H1 (cell line): ENCODE measurements at regions not wholly inside any gene's neighbourhood (a gene's known extent, or its start where the extent isn't known, plus 50 kb on each side); places are given as distances from the start of the nearest gene placed in this dataset.

ENCODE experiments used
- CTCF ChIA-PET: fragments of 300-600 bp; sonication (Branson Sonifier 250); formaldehyde crosslinking; loops from one replicate; lab custom pipeline; 2021; ENCODE audit not compliant: partially characterized antibody; lab: Charles Lee
- POLR2A ChIA-PET: fragments of 300-600 bp; sonication (Branson Sonifier 250); formaldehyde crosslinking; loops from one replicate; lab custom pipeline; 2021; ENCODE audit warnings: inconsistent platforms; ENCODE audit not compliant: partially characterized antibody; lab: Charles Lee
- DNase-seq, 2 experiments: peaks; one replicate each; pipeline versions ENCODE4 v3.0.0 to v3.0.0-alpha.2; 2010 to 2022; ENCODE audit warnings: low spot score in 2 of 2, low read depth in 1 of 2, mixed read lengths in 1 of 2
- FAIRE-seq: peaks from 2 replicates; lab custom pipeline; 2011; peaks lifted over from hg19 to GRCh38; lab: Jason Lieb, UNC
- H2AFZ ChIP-seq: 2 replicates; pipeline ENCODE4 v1.8.1; 2012; ENCODE audit warnings: low read length, inconsistent platforms
- H2AK5ac ChIP-seq: 2 replicates; pipeline ENCODE4 v1.6.1; 2013; ENCODE audit warnings: low read depth, low read length
- H2BK120ac ChIP-seq: replicated peaks from 2 replicates; pipeline ENCODE3; 2013; ENCODE audit warnings: low read depth, low read length, inconsistent platforms
- H2BK12ac ChIP-seq: 2 replicates; pipeline ENCODE4 v1.6.1; 2013; ENCODE audit warnings: low read depth, low read length
- H2BK15ac ChIP-seq: 2 replicates; pipeline ENCODE4 v1.6.1; 2013; ENCODE audit warnings: low read length
- H2BK20ac ChIP-seq: 2 replicates; pipeline ENCODE4 v1.6.1; 2013; ENCODE audit warnings: low read length
- H2BK5ac ChIP-seq: 2 replicates; pipeline ENCODE4 v1.6.1; 2013; ENCODE audit warnings: low read depth, low read length
- H3K14ac ChIP-seq: 2 replicates; pipeline ENCODE4 v1.6.1; 2013; ENCODE audit warnings: inconsistent platforms; ENCODE audit not compliant: insufficient read length
- H3K18ac ChIP-seq: 2 replicates; pipeline ENCODE4 v1.6.1; 2013; ENCODE audit warnings: low read length; ENCODE audit errors: extremely low read depth
- H3K23ac ChIP-seq: 2 replicates; pipeline ENCODE4 v1.6.1; 2013; ENCODE audit warnings: inconsistent platforms; ENCODE audit not compliant: insufficient read length
- H3K23me2 ChIP-seq: 2 replicates; pipeline ENCODE4 v1.6.1; 2013; ENCODE audit warnings: low read depth, low read length
- H3K27ac ChIP-seq: 2 replicates; pipeline ENCODE4 v1.6.1; 2011; ENCODE audit warnings: low read depth, low read length, inconsistent platforms
- H3K27me3 ChIP-seq, 4 experiments: replicated peaks in 1 of 4; 1 replicate in 1 of 4; 2 replicates in 3 of 4; pipeline versions ENCODE4 v1.6.1 to v1.8.1; 2011 to 2013; ENCODE audit warnings: low read length in 3 of 4, mild to moderate bottlenecking in 3 of 4, inconsistent platforms in 2 of 4, mixed read lengths in 2 of 4, moderate library complexity in 1 of 4; ENCODE audit not compliant: control insufficient read depth in 3 of 4, insufficient read depth in 3 of 4; ENCODE audit errors: extremely low read depth in 1 of 4
- H3K36me3 ChIP-seq, 4 experiments: 2 replicates each; pipeline versions ENCODE4 v1.6.1 to v1.8.1; 2011 to 2013; ENCODE audit warnings: mild to moderate bottlenecking in 4 of 4, low read length in 3 of 4, moderate library complexity in 2 of 4, control low read depth in 1 of 4, inconsistent platforms in 1 of 4; ENCODE audit not compliant: insufficient read depth in 4 of 4, control insufficient read depth in 2 of 4
- H3K4ac ChIP-seq: replicated peaks from 2 replicates; pipeline ENCODE3; 2013; ENCODE audit warnings: low read length, low read depth, mixed read lengths, inconsistent platforms; ENCODE audit not compliant: insufficient read length
- H3K4me1 ChIP-seq, 4 experiments: replicated peaks in 1 of 4; 1 replicate in 1 of 4; 2 replicates in 3 of 4; pipeline versions ENCODE4 v1.6.1 to v1.8.1; 2011 to 2013; ENCODE audit warnings: low read length in 3 of 4, inconsistent platforms in 2 of 4, mixed read lengths in 1 of 4; ENCODE audit not compliant: insufficient read depth in 4 of 4, control insufficient read depth in 3 of 4
- H3K4me2 ChIP-seq, 2 experiments: 2 replicates each; pipeline versions ENCODE4 v1.6.1 to v1.8.1; 2011 to 2013; ENCODE audit warnings: low read depth in 2 of 2, low read length in 2 of 2, control low read depth in 1 of 2, inconsistent platforms in 1 of 2, mild to moderate bottlenecking in 1 of 2; ENCODE audit not compliant: insufficient read depth in 1 of 2
- H3K4me3 ChIP-seq, 4 experiments: fragments of 200-600, 300-600 bp in 1 of 4; sonication (generic), shearing (Covaris generic), sonication (Bioruptor Twin) in 1 of 4; 2 replicates each; pipeline versions ENCODE4 v1.5.1 to v1.8.1; 2011 to 2016; ENCODE audit warnings: low read length in 4 of 4, low read depth in 3 of 4, control low read depth in 2 of 4, inconsistent platforms in 2 of 4, mild to moderate bottlenecking in 2 of 4, mixed read lengths in 1 of 4, moderate library complexity in 1 of 4; ENCODE audit not compliant: insufficient read depth in 2 of 4; ENCODE audit errors: extremely low read depth in 1 of 4
- H3K56ac ChIP-seq: replicated peaks from 2 replicates; pipeline ENCODE3; 2013; ENCODE audit warnings: low read depth, mild to moderate bottlenecking, mixed read lengths, low read length, inconsistent platforms; ENCODE audit not compliant: insufficient read length
- H3K79me1 ChIP-seq: 2 replicates; pipeline ENCODE4 v1.6.1; 2013; ENCODE audit warnings: low read depth, low read length, control low read depth
- H3K79me2 ChIP-seq, 2 experiments: 2 replicates each; pipeline versions ENCODE4 v1.6.1 to v1.8.1; 2012 to 2013; ENCODE audit warnings: low read length in 2 of 2, mild to moderate bottlenecking in 2 of 2, inconsistent platforms in 1 of 2; ENCODE audit not compliant: insufficient read depth in 2 of 2, control insufficient read depth in 1 of 2
- H3K9ac ChIP-seq, 4 experiments: replicated peaks in 1 of 4; 1 replicate in 1 of 4; 2 replicates in 3 of 4; pipeline versions ENCODE4 v1.6.1 to v1.8.1; 2011 to 2013; ENCODE audit warnings: low read depth in 3 of 4, low read length in 3 of 4, control low read depth in 2 of 4, mild to moderate bottlenecking in 2 of 4, moderate library complexity in 2 of 4, inconsistent platforms in 1 of 4; ENCODE audit errors: extremely low read depth in 1 of 4
- H3K9me3 ChIP-seq, 2 experiments: 2 replicates each; pipeline versions ENCODE4 v1.6.1 to v1.8.1; 2012 to 2013; ENCODE audit warnings: mild to moderate bottlenecking in 2 of 2, moderate library complexity in 2 of 2, control low read depth in 1 of 2, inconsistent platforms in 1 of 2, low read depth in 1 of 2, low read length in 1 of 2, mixed read lengths in 1 of 2; ENCODE audit not compliant: insufficient read depth in 2 of 2
- H4K20me1 ChIP-seq, 2 experiments: replicated peaks in 1 of 2; 2 replicates each; pipeline versions ENCODE3 to v1.8.1; 2011 to 2013; ENCODE audit warnings: inconsistent platforms in 2 of 2, low read length in 2 of 2, mild to moderate bottlenecking in 1 of 2; ENCODE audit not compliant: insufficient read depth in 2 of 2, control insufficient read depth in 1 of 2
- H4K5ac ChIP-seq: 2 replicates; pipeline ENCODE4 v1.6.1; 2013; ENCODE audit warnings: low read length, low read depth, mixed read lengths, inconsistent platforms; ENCODE audit not compliant: insufficient read length
- H4K8ac ChIP-seq: 2 replicates; pipeline ENCODE4 v1.8.0; 2013; ENCODE audit warnings: mild to moderate bottlenecking, moderate library complexity, low read length, inconsistent platforms; ENCODE audit not compliant: insufficient read depth; ENCODE audit errors: extremely low read depth
- H4K91ac ChIP-seq: replicated peaks from 2 replicates; pipeline ENCODE3; 2013; ENCODE audit warnings: low read length, mixed read lengths, inconsistent platforms; ENCODE audit not compliant: insufficient read length
- CBX8 ChIP-seq: fragments of 300-800, 300-1000 bp; sonication (generic); IDR thresholded peaks from 2 replicates; pipeline ENCODE4 v1.7.1; 2016; ENCODE audit warnings: low read depth, low read length, borderline replicate concordance
- CREB1 ChIP-seq: IDR thresholded peaks from 2 replicates; pipeline ENCODE4 v1.6.1; 2012; ENCODE audit warnings: inconsistent platforms
- GABPA ChIP-seq: IDR thresholded peaks from 2 replicates; pipeline ENCODE4 v1.6.1; 2011; ENCODE audit warnings: mild to moderate bottlenecking, low read length, moderate library complexity, borderline replicate concordance; ENCODE audit not compliant: insufficient read depth
- GTF2F1 ChIP-seq: IDR thresholded peaks from 2 replicates; pipeline ENCODE4 v1.6.1; 2012; ENCODE audit warnings: low read depth, low read length, improper control_type of control experiment, borderline replicate concordance
- JUN ChIP-seq: IDR thresholded peaks from 2 replicates; pipeline ENCODE4 v1.6.1; 2011; ENCODE audit warnings: low read depth, mild to moderate bottlenecking, improper control_type of control experiment, low read length
- NANOG ChIP-seq: IDR thresholded peaks from 2 replicates; pipeline ENCODE4 v1.6.1; 2011; ENCODE audit warnings: low read length, low read depth, mild to moderate bottlenecking, inconsistent platforms; ENCODE audit not compliant: insufficient read depth, poor library complexity, severe bottlenecking
- NRF1 ChIP-seq: IDR thresholded peaks from 2 replicates; pipeline ENCODE4 v1.6.1; 2011; ENCODE audit warnings: mild to moderate bottlenecking, low read depth, low read length, improper control_type of control experiment
- RFX5 ChIP-seq: IDR thresholded peaks from 2 replicates; pipeline ENCODE4 v1.6.1; 2011; ENCODE audit warnings: low read depth, low read length, improper control_type of control experiment, borderline replicate concordance
- SP1 ChIP-seq: IDR thresholded peaks from 2 replicates; pipeline ENCODE4 v1.6.1; 2011; ENCODE audit warnings: low read depth, low read length
- SP2 ChIP-seq: IDR thresholded peaks from 2 replicates; pipeline ENCODE4 v1.6.1; 2012; ENCODE audit warnings: mild to moderate bottlenecking, low read length, inconsistent platforms
- SP4 ChIP-seq: IDR thresholded peaks from 2 replicates; pipeline ENCODE4 v1.6.1; 2012; ENCODE audit warnings: low read length, inconsistent platforms
- TEAD4 ChIP-seq: IDR thresholded peaks from 2 replicates; pipeline ENCODE4 v1.6.1; 2012; ENCODE audit warnings: low read depth, low read length, inconsistent platforms, mixed read lengths
- WGBS, 2 experiments: shearing (Covaris generic) in 1 of 2; methylation state at CpG; one replicate each; pipeline versions ENCODE4 v1.1.6 to v1.1.7; 2013 to 2015; ENCODE audit warnings: low lambda C conversion rate in 2 of 2, mixed read lengths in 2 of 2, inconsistent platforms in 1 of 2, low coverage in 1 of 2, missing lambda C conversion rate in 1 of 2; ENCODE audit not compliant: insufficient replicate concordance in 2 of 2, insufficient coverage in 1 of 2, insufficient read length in 1 of 2; ENCODE audit errors: extremely low coverage in 1 of 2, missing lambda C conversion rate in 1 of 2; 5-methylcytosine and 5-hydroxymethylcytosine counted together

GRCh38 chr2:41924024-41924423 is 123.8 kb upstream of the PKDCC start:
- CTCF ChIA-PET, result interaction anchor here (0.9 to 1.8 kb wide), 3 partner anchors 37 to 163 kb away, joined by 3 to 6 read pairs (median 4); no protein-coding TSS in a partner anchor
- H3K4ac ChIP-seq, result no peak overlapping the region

More at GRCh38 chr2:41924024-41924423, 123.8 kb upstream of the PKDCC start:
- H3K56ac ChIP-seq, result no peak overlapping the region
- no peaks in the 10 kb centered on the region for H4K20me1 ChIP-seq
- H2AFZ ChIP-seq, result no peak overlapping the region
- H3K4me2 ChIP-seq, result no peak overlapping the region
- H3K79me1 ChIP-seq, result no peaks in the 10 kb centered on the region
- H3K14ac ChIP-seq, result no peak overlapping the region
- TF ChIP-seq GTF2F1 (no peak), NRF1 (no peak), JUN (no peak), RFX5 (no peak), GABPA (no peak), TEAD4 (no peak), NANOG (no peak), SP4 (no peak), SP2 (no peak), SP1 (no peak), CREB1 (no peak), CBX8 (no peak)
- H2BK15ac ChIP-seq, result no peak overlapping the region
- no peak overlapping the region for H3K18ac ChIP-seq
- no peak for FAIRE-seq
- no peak overlapping the region for H3K4me3 ChIP-seq
- no peak overlapping the region for H2BK12ac ChIP-seq
- H2AK5ac ChIP-seq, result no peak overlapping the region
- no peaks in the 10 kb centered on the region for H3K4me1 ChIP-seq
- no peak overlapping the region for H3K9ac ChIP-seq
- 89% methylated on average over 5 of the region's 5 CpGs; no CpG with 5 or more reads in 1 of the 2 experiments for WGBS, 2 experiments
- no peaks in the 10 kb centered on the region for H3K79me2 ChIP-seq
- DNase-seq, result no peak
- no peak overlapping the region for H3K23ac ChIP-seq
- no peak overlapping the region for H4K91ac ChIP-seq
- H3K27ac ChIP-seq, result no peak overlapping the region
- H4K8ac ChIP-seq, result no peak overlapping the region
- H2BK20ac ChIP-seq, result no peak overlapping the region
- no peaks in the 10 kb centered on the region for H3K9me3 ChIP-seq
- H2BK5ac ChIP-seq, result no peak overlapping the region
- no peaks in the 10 kb centered on the region; the same call in 1 of the 2 replicates for H3K23me2 ChIP-seq
- no peak overlapping the region for H2BK120ac ChIP-seq
- H4K5ac ChIP-seq, result no peak overlapping the region
- H3K27me3 ChIP-seq, result no peaks in the 10 kb centered on the region
- H3K36me3 ChIP-seq, result no peaks in the 10 kb centered on the region
- POLR2A ChIA-PET, result no interaction called here
